Renal cortex interstitium (tissue), 11 donors: ENCODE measurements at regions not wholly inside any gene's neighbourhood (a gene's known extent, or its start where the extent isn't known, plus 50 kb on each side); places are given as distances from the start of the nearest gene placed in this dataset.

Source experiments
- DNase-seq, 11 donors: peaks; one replicate each; pipeline ENCODE4 v3.0.0-alpha.2; 2013; ENCODE audit warnings: low read depth in 9 of 11, low spot score in 4 of 11; ENCODE audit errors: extremely low read depth in 1 of 11

- peak in 4 of 11 donors; percentile 15 to 34 (median 22) for DNase-seq
Measured at GRCh38 chr6:132153221-132153898, 202.2 kb upstream of the CCN2 start.

- no peak for DNase-seq
Measured at GRCh38 chr6:132147530-132148011, 196.4 kb upstream of the CCN2 start.

- DNase-seq, result no peak
Measured at GRCh38 chr6:132144456-132144855, 193.3 kb upstream of the CCN2 start.

- no peak for DNase-seq
Measured at GRCh38 chr6:132143258-132143657, 192.1 kb upstream of the CCN2 start.

- no peak for DNase-seq
Measured at GRCh38 chr6:132142768-132143167, 191.6 kb upstream of the CCN2 start.

- no peak for DNase-seq
Measured at GRCh38 chr6:132142308-132142707, 191.1 kb upstream of the CCN2 start.

- DNase-seq, result no peak
Measured at GRCh38 chr6:132140189-132140588, 189.0 kb upstream of the CCN2 start.

- DNase-seq, result no peak
Measured at GRCh38 chr6:132139611-132140010, 188.4 kb upstream of the CCN2 start.

- no peak for DNase-seq
Measured at GRCh38 chr6:132136981-132137380, 185.8 kb upstream of the CCN2 start.

GRCh38 chr6:132135409-132135808, 184.2 kb upstream of the CCN2 start:
- DNase-seq, result no peak

GRCh38 chr6:132133736-132134445, 182.7 kb upstream of the CCN2 start:
- no peak for DNase-seq

- DNase-seq, result no peak
Measured at GRCh38 chr6:132132924-132133639, 181.9 kb upstream of the CCN2 start.

GRCh38 chr6:132132422-132132821, 181.2 kb upstream of the CCN2 start:
- DNase-seq, result no peak

GRCh38 chr6:132131758-132132157, 180.6 kb upstream of the CCN2 start:
- DNase-seq, result peak in 1 of 11 donors; percentile 17

GRCh38 chr6:132131351-132131750, 180.2 kb upstream of the CCN2 start:
- no peak for DNase-seq

- DNase-seq, result peak in 10 of 11 donors; percentile 15 to 61 (median 43)
Measured at GRCh38 chr6:132130626-132131298, 179.6 kb upstream of the CCN2 start.

- DNase-seq, result no peak
Measured at GRCh38 chr6:132128424-132128823, 177.3 kb upstream of the CCN2 start.

GRCh38 chr6:132126150-132126549, 175.0 kb upstream of the CCN2 start:
- no peak for DNase-seq

GRCh38 chr6:132122871-132123270, 171.7 kb upstream of the CCN2 start:
- DNase-seq, result no peak
